PC-3 (cell line): ENCODE measurements at regions not wholly inside any gene's neighbourhood (a gene's known extent, or its start where the extent isn't known, plus 50 kb on each side); places are given as distances from the start of the nearest gene placed in this dataset.

ENCODE experiments used
- ATAC-seq: fragments of 200-7000 bp; cut with Tn5 transposase; 2 replicates; pipeline ENCODE4 v1.9.1; 2020; ENCODE audit warnings: mild to moderate bottlenecking, moderate library complexity
- BruUV-seq: library from RNA; stranded (reverse); fragments of 400-500 nt; replicated peaks from 2 replicates; lab custom pipeline; 2021; lab: Mats Ljungman, UMichigan
- CTCF ChIA-PET: fragments of 300-600 bp; sonication (Branson Sonifier 250); formaldehyde crosslinking; loops from one replicate; lab custom pipeline; 2022; ENCODE audit warnings: antibody characterized with exemption; lab: Charles Lee
- POLR2A ChIA-PET: fragments of 300-600 bp; sonication (Branson Sonifier 250); formaldehyde crosslinking; loops from one replicate; lab custom pipeline; 2022; ENCODE audit warnings: antibody characterized with exemption; ENCODE audit not compliant: unreplicated experiment; lab: Charles Lee
- DNase-seq: peaks from one replicate; pipeline ENCODE4 v3.0.0-alpha.2; 2015
- H2AFZ ChIP-seq: fragments of 300-600 bp; sonication (generic); 2 replicates; pipeline ENCODE4 v1.6.0; 2016; ENCODE audit warnings: antibody characterized with exemption, low read length
- H3F3A ChIP-seq: fragments of 300-600 bp; sonication (generic); one replicate; pipeline ENCODE4 v1.6.0; 2017; ENCODE audit warnings: antibody characterized with exemption, low read length, control low read depth, mild to moderate bottlenecking; ENCODE audit not compliant: unreplicated experiment
- H3K27ac ChIP-seq: fragments of 300-600 bp; sonication (generic); 2 replicates; pipeline ENCODE4 v1.5.1; 2016; ENCODE audit warnings: mild to moderate bottlenecking, low read length
- H3K27me3 ChIP-seq: fragments of 300-600 bp; sonication (generic); 2 replicates; pipeline ENCODE4 v1.6.1; 2016; ENCODE audit warnings: low read length, mixed read lengths
- H3K36me3 ChIP-seq: fragments of 300-600 bp; sonication (generic); 2 replicates; pipeline ENCODE4 v1.6.1; 2016; ENCODE audit warnings: low read depth, mixed run types, low read length, mixed read lengths
- H3K4me1 ChIP-seq: fragments of 300-600 bp; sonication (generic); 2 replicates; pipeline ENCODE4 v1.5.1; 2016; ENCODE audit warnings: low read length; ENCODE audit not compliant: insufficient read depth
- H3K4me2 ChIP-seq: fragments of 300-600 bp; sonication (generic); 2 replicates; pipeline ENCODE4 v1.6.0; 2016; ENCODE audit warnings: low read length
- H3K4me3 ChIP-seq: fragments of 300-600 bp; sonication (generic); 2 replicates; pipeline ENCODE4 v1.5.1; 2016; ENCODE audit warnings: mild to moderate bottlenecking, low read length, mixed read lengths
- H3K79me2 ChIP-seq: fragments of 300-600 bp; sonication (generic); 2 replicates; pipeline ENCODE4 v1.6.1; 2017; ENCODE audit warnings: low read length, mixed read lengths
- H3K9ac ChIP-seq: fragments of 300-600 bp; sonication (generic); 2 replicates; pipeline ENCODE4 v1.6.0; 2016; ENCODE audit warnings: mild to moderate bottlenecking, low read length
- H3K9me2 ChIP-seq: fragments of 300-600 bp; sonication (generic); replicated peaks from 2 replicates; pipeline ENCODE4 v1.6.1; 2016; ENCODE audit warnings: mixed run types, low read length, mixed read lengths
- H3K9me3 ChIP-seq: fragments of 300-600 bp; sonication (generic); 2 replicates; pipeline ENCODE4 v1.6.1; 2016; ENCODE audit warnings: low read length, mixed read lengths
- H4K20me1 ChIP-seq: fragments of 300-600 bp; sonication (generic); 2 replicates; pipeline ENCODE4 v1.6.1; 2016; ENCODE audit warnings: low read length, mixed read lengths
- CTCF ChIP-seq: fragments of 300-600 bp; sonication (generic); conservative IDR thresholded peaks from 2 replicates; pipeline ENCODE4 v1.5.1; 2017; ENCODE audit warnings: antibody characterized with exemption, low read depth, mild to moderate bottlenecking, low read length
- EZH2 ChIP-seq: fragments of 300-600 bp; sonication (generic); IDR thresholded peaks from one replicate; pipeline ENCODE4 v1.6.1; 2017; ENCODE audit warnings: antibody characterized with exemption, mild to moderate bottlenecking, low read length; ENCODE audit not compliant: unreplicated experiment
- EZH2phosphoT487 ChIP-seq: fragments of 300-600 bp; sonication (generic); IDR thresholded peaks from 2 replicates; pipeline ENCODE4 v1.6.1; 2018; ENCODE audit warnings: mild to moderate bottlenecking, antibody characterized with exemption, low read length, borderline replicate concordance
- intact Hi-C: fragments of 100-400 bp; cut with micrococcal nuclease; formaldehyde crosslinking; loops from 2 replicates; pipeline ENCODE4 v1.9.0; 2023

DNA sequence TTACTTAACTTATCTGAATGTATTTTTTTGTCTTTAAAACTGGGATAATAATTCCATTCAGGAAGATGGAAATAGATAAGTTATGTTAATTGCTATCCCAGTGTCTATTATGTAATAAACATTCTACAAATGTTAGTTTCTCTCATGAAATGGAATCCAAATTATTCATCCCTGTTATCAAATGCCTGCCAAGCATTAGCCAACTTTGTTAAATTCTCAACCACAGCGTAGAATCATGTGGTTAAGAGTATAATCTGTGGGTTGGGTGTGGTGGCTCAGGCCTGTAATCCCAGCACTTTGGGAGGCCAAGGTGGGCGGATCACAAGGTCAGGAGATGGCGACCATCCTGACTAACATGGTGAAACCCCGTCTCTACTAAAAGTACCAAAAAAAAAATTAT lies 912.9 kb upstream of the SEMA6A start:
- Histone ChIP-seq H3K27ac (no peak overlapping the region), H3K9me2 (no peaks in the 10 kb centered on the region), H2AFZ (no peak overlapping the region), H3K4me3 (no peak overlapping the region), H3K4me2 (no peak overlapping the region), H3K9ac (no peak overlapping the region), H4K20me1 (no peaks in the 10 kb centered on the region), H3K4me1 (no peaks in the 10 kb centered on the region), H3K27me3 (no peaks in the 10 kb centered on the region), H3K36me3 (no peaks in the 10 kb centered on the region), H3F3A (no peaks in the 10 kb centered on the region), H3K9me3 (no peaks in the 10 kb centered on the region), H3K79me2 (no peaks in the 10 kb centered on the region)
- ATAC-seq, result no peak
- DNase-seq, result no peak
- TF ChIP-seq EZH2phosphoT487 (no peak), CTCF (no peak), EZH2 (no peak)
- intact Hi-C loops, result no loop called here
- BruUV-seq, result no TSS peak
- POLR2A ChIA-PET, result no interaction called here
- CTCF ChIA-PET, result no interaction called here

GRCh38 chr5:117486879-117487391 lies 912.3 kb upstream of the SEMA6A start:
- no peak for ATAC-seq
- Histone ChIP-seq H3K4me3 (no peak overlapping the region), H3F3A (no peaks in the 10 kb centered on the region), H3K27me3 (no peaks in the 10 kb centered on the region), H3K79me2 (no peaks in the 10 kb centered on the region), H3K9me3 (no peaks in the 10 kb centered on the region), H3K36me3 (no peaks in the 10 kb centered on the region), H3K9me2 (no peaks in the 10 kb centered on the region), H3K4me2 (no peak overlapping the region), H3K4me1 (no peaks in the 10 kb centered on the region), H3K9ac (no peak overlapping the region), H4K20me1 (no peaks in the 10 kb centered on the region), H2AFZ (no peak overlapping the region), H3K27ac (no peak overlapping the region)
- DNase-seq, result no peak
- intact Hi-C loops, result no loop called here
- BruUV-seq, result no TSS peak
- CTCF ChIA-PET, result no interaction called here
- POLR2A ChIA-PET, result no interaction called here
- no peak for TF ChIP-seq CTCF
- TF ChIP-seq EZH2phosphoT487, result no peak
- no peak for TF ChIP-seq EZH2

DNA sequence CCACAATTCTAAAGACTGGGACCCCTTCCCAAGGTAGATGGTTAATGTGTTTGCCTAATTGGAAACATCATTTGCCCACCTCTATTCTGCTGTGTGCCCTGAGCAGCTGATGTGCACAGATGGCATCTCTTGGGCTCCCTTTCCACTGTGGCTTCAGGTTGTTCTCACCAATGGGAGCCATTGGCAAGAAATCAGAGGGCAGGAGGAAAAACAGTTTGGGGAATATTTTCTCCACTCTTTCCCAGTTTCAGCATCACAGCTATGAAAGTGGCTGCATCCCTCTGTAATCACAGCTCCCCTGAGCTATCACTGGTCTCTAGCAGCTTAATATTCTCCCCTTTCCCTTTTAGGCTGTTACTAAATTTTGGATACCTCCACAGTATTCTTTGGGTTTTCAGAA lies 911.6 kb upstream of the SEMA6A start:
- H3K4me3 ChIP-seq, result no peak overlapping the region
- H3K9ac ChIP-seq, result no peak overlapping the region
- no peaks in the 10 kb centered on the region for H3K79me2 ChIP-seq
- no peak for DNase-seq
- ChIA-PET CTCF (no interaction called here), POLR2A (no interaction called here)
- no peaks in the 10 kb centered on the region for H3F3A ChIP-seq
- no peak for ATAC-seq
- no peaks in the 10 kb centered on the region for H3K9me2 ChIP-seq
- intact Hi-C loops, result no loop called here
- H4K20me1 ChIP-seq, result no peaks in the 10 kb centered on the region
- no peak overlapping the region for H3K27ac ChIP-seq
- H3K27me3 ChIP-seq, result no peaks in the 10 kb centered on the region
- H2AFZ ChIP-seq, result no peak overlapping the region
- no peaks in the 10 kb centered on the region for H3K36me3 ChIP-seq
- no TSS peak for BruUV-seq
- H3K9me3 ChIP-seq, result no peaks in the 10 kb centered on the region
- H3K4me2 ChIP-seq, result no peak overlapping the region
- TF ChIP-seq EZH2phosphoT487 (no peak), EZH2 (no peak)
- no peaks in the 10 kb centered on the region for H3K4me1 ChIP-seq
